ENCODE measurements at regions not wholly inside any gene's neighbourhood (a gene's known extent, or its start where the extent isn't known, plus 50 kb on each side); places are given as distances from the start of the nearest gene placed in this dataset.

GRCh38 chr6:4439159-4439558 lies 303.8 kb upstream of the ECI2 start:
- no peak for TF ChIP-seq CTCF (IDR thresholded peaks at IDR 0.05)
- no peak for TF ChIP-seq POLR2AphosphoS5 (IDR thresholded peaks at IDR 0.05)
